ENCODE measurements at regions not wholly inside any gene's neighbourhood (a gene's known extent, or its start where the extent isn't known, plus 50 kb on each side); places are given as distances from the start of the nearest gene placed in this dataset.

DNA sequence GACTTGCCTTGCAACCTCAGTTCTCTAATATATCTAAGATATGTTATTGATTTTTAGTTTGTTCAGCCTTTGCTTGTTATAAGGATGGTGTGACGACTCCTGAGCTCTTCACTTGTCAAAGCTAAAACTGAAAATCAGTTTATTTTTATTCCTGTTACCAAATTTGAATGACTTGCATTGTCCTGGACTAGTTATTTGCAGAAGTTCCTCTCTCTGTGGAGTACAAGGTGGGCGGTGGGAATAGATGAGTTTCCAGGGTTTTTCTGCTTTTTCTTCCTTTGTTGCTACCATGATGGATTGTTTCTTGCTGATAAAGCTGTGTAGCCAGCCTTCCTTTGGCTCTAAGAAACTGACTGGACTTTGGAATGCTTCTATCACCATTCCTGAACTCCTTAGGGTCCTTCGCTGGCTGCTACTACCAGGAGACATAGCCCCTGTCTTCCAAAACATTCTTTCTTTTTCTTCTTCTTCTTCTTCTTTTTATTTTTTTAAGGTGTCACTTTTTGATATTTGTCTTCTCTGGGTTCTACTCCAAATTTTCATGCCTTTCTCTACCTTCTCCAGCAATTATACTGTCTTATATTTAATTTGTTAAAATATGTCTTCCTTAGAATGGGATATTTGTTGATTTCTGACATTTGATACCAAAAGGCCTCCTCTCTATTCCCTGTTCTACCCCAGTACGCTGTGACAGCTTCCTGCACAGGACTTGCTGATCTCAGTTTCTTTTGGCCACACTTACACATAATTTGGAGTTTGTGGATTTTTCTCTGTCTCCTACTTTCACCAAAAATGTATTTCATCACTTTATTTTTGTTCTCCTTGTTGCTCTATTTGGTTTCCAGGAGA lies 145.1 kb upstream of the THRB start:
- TF ChIP-seq, protein P1, sequence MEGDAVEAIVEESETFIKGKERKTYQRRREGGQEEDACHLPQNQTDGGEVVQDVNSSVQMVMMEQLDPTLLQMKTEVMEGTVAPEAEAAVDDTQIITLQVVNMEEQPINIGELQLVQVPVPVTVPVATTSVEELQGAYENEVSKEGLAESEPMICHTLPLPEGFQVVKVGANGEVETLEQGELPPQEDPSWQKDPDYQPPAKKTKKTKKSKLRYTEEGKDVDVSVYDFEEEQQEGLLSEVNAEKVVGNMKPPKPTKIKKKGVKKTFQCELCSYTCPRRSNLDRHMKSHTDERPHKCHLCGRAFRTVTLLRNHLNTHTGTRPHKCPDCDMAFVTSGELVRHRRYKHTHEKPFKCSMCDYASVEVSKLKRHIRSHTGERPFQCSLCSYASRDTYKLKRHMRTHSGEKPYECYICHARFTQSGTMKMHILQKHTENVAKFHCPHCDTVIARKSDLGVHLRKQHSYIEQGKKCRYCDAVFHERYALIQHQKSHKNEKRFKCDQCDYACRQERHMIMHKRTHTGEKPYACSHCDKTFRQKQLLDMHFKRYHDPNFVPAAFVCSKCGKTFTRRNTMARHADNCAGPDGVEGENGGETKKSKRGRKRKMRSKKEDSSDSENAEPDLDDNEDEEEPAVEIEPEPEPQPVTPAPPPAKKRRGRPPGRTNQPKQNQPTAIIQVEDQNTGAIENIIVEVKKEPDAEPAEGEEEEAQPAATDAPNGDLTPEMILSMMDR (IDR thresholded peaks at IDR 0.05): no peak
- no peak for TF ChIP-seq ZFX (IDR thresholded peaks at IDR 0.05; ENCODE audit: borderline replicate concordance)
